Uterus (tissue), 2 donors: ENCODE measurements at regions not wholly inside any gene's neighbourhood (a gene's known extent, or its start where the extent isn't known, plus 50 kb on each side); places are given as distances from the start of the nearest gene placed in this dataset.

Experiments used
- POLR2A ChIP-seq, 2 donors: fragments of 450-650 bp; IDR thresholded peaks; one replicate each; pipeline ENCODE4 v1.6.1; 2016; ENCODE audit warnings: antibody characterized with exemption in 2 of 2, mild to moderate bottlenecking in 1 of 2, moderate library complexity in 1 of 2
- TF ChIP-seq, protein P1 (sequence below), 4 experiments: fragments of 200-600 bp in 2 of 4; fragments of 450-650 bp in 2 of 4; sonication (generic) in 2 of 4; IDR thresholded peaks; one replicate each; pipeline ENCODE4 v1.5.1; 2016 to 2019; ENCODE audit warnings: antibody characterized with exemption in 4 of 4, mild to moderate bottlenecking in 2 of 4, moderate library complexity in 1 of 4

DNA sequence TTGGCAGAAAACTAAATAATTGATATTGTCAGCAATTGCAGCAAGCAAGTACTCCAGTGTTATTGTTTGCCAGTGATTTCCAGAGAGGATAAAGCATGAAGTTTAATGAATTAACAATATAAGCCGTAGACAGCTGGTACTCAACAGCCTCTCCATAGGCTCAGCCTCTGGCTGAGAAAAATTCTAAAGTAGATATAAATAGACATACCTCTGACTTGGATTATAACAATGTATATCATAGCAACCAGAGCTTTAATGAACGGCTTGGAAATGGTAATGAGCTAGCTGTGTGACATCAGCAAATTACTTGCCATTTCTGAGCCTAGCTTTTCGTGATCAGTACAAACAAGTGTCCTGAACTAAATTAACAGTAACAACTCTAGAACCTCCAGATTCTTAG is 1055.4 kb upstream of the AUTS2 start:
- TF ChIP-seq, protein P1, sequence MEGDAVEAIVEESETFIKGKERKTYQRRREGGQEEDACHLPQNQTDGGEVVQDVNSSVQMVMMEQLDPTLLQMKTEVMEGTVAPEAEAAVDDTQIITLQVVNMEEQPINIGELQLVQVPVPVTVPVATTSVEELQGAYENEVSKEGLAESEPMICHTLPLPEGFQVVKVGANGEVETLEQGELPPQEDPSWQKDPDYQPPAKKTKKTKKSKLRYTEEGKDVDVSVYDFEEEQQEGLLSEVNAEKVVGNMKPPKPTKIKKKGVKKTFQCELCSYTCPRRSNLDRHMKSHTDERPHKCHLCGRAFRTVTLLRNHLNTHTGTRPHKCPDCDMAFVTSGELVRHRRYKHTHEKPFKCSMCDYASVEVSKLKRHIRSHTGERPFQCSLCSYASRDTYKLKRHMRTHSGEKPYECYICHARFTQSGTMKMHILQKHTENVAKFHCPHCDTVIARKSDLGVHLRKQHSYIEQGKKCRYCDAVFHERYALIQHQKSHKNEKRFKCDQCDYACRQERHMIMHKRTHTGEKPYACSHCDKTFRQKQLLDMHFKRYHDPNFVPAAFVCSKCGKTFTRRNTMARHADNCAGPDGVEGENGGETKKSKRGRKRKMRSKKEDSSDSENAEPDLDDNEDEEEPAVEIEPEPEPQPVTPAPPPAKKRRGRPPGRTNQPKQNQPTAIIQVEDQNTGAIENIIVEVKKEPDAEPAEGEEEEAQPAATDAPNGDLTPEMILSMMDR (IDR thresholded peaks at IDR 0.05) = no peak
- TF ChIP-seq POLR2A (IDR thresholded peaks at IDR 0.05) = no peak
